Smooth muscle cell of the brain vasculature (primary cell): ENCODE measurements at regions not wholly inside any gene's neighbourhood (a gene's known extent, or its start where the extent isn't known, plus 50 kb on each side); places are given as distances from the start of the nearest gene placed in this dataset.
"Not testable (repeated sequence)": the region's sequence is repeated elsewhere in the genome, so short reads cannot be mapped to it uniquely, and the experiment has no call there.

Source experiments
- DNase-seq: peaks from one replicate; pipeline ENCODE4 v3.0.0-alpha.2; 2012; ENCODE audit warnings: low read depth, low spot score

DNA sequence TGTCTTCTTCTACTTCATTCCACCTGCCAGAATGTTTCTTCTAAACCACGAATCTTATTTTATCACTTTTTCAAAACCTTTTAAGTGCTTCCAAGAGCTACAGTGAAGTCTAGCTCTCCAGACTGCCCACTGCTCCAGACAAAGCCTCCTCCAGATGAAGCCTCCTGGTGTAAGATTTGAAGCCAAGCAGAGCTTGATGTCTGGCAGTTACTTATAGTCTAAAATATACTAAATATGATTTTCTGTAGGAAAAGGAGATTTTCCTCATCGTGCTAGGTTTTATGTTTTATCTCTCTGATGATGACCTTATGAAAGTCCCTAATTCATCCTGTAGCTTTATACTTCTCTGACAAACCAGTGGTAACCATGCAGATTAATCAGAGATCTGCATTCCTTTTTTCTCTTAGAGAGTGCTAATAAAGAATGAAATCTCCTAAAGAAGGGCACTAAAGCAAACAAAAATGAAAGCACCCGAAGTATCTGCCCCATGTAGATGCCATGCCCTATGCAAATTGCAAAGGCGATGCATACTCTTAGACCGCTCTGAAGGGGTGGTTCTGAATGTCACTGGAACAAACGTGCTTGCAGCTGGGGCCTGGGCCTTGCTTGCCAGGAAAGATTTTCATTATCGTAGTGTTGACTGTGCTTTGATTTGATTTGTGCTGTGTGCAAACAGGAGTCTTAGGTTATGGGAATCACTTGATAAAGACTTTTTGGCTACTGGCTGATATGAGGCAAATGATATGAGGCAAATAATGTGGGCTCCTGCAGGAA is 314.2 kb downstream of the PID1 start:
- no peak for DNase-seq

GRCh38 chr2:228949831-228950230 is 321.3 kb downstream of the PID1 start:
- DNase-seq: no peak

DNA sequence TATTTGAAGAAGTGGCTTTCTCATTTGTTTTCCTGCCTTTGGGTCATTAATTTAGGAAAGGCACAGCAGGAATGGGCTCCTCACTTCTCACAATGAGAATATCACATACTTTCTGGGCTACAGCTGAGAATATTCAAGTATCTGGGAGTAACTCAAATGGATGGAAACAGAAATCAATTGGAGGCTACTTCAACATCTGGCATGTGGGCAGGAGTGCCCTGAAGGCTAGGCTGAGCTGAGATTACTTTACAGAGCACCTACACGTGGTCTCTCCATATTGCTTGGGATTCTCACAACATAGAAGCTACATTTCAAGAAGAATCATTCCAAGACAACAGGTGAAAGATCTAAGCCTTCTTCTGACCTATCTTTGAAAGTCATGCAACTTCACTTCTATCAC is 325.4 kb downstream of the PID1 start:
- DNase-seq: no peak

- DNase-seq: no peak
Observed at GRCh38 chr2:228942856-228943255, 328.2 kb downstream of the PID1 start.

DNA sequence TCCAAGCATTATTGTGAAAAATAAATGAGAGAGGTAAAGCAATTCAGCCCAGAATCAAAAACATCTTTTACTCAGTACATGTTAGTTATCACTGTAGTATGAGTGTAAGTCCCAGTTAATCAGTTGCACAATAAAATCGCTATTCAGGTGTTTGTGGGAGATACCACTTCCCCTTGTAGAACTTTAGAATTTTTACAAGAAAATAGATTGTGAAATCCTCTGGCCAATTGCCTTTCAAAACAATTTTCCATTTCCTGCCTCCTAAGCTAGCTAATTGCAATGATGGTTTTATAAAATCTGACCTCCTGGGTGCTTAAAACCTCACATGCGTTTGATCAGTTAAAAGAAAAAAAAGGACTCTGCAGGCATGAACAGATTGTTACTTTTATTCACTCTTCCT is 332.5 kb downstream of the PID1 start:
- DNase-seq: no peak

GRCh38 chr2:228927028-228928010 is 343.8 kb downstream of the PID1 start:
- DNase-seq: peak; percentile 32

- no peak for DNase-seq
Observed at GRCh38 chr2:228919808-228920207, 351.3 kb downstream of the PID1 start.

GRCh38 chr2:228917220-228917619 is 353.9 kb downstream of the PID1 start:
- no peak for DNase-seq

DNA sequence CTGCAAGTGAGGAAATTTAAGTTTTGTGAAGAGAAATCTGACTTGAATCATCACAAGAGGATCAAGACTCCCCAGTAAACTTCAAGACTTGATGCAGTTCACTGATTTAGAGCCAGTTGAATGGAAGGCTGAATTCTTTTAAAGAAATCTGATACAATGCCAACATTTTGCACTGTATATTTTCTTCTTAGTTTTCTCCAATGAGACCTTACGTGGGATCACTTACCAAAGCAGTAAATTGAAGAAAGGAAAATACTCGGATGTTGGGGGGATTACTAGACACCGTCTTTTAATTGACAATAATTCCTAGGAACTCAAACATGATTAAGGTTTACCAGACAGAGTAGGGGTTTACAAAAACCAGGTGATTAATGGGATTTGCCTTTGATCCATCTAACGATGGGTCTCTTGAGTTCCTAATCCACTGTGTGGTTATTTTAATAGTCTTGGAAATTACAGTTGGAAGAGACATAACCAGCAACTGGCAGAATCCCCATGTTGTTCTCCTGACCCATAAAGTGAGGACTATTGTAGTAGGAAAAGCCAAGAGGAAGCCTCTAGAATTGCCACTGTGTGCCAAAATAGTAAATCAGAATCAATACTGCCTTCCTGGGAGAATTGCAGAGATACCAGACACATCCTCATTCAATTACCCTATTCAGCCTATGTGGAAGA is 354.5 kb downstream of the PID1 start:
- no peak for DNase-seq

DNA sequence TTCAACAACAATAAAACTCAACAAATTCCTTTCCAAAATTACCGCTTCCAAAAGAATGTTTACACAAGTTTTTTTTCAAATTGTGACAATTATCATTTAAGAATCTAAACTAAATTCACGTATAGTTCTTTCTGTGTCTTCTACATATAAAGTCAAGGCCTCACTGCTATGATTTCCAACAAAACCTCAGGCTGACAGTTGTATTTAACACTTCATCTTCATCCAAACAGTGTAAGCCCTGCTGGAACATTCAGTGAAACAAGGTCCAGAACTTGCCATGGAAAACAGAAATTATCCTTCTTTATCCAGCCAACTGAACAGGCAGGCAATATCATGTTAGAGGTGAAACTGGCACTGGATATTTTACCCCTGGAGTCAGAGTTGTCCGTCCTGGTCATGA is 357.9 kb downstream of the PID1 start:
- no peak for DNase-seq

GRCh38 chr2:228910872-228911271 is 360.2 kb downstream of the PID1 start:
- DNase-seq: not testable (repeated sequence)

DNA sequence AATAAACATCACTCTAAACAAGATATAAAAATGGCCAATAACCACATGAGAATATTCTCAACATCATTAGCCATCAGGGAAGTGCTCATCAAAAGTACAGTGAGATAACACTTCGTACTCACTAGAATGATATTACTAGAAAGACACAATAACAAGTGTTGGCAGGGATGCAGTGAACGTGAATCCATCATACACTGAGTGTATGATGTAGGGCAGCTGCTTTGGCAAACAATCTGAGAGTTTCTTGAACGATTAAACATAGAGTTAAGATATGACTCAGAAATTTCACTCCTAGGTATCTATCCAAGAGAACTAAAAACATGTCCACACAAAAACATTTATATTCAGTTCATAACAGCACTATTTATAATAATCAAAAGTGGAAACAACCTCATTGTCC is 368.9 kb downstream of the PID1 start:
- DNase-seq: no peak

- DNase-seq: no peak
Observed at GRCh38 chr2:228901531-228901930, 369.6 kb downstream of the PID1 start.

DNA sequence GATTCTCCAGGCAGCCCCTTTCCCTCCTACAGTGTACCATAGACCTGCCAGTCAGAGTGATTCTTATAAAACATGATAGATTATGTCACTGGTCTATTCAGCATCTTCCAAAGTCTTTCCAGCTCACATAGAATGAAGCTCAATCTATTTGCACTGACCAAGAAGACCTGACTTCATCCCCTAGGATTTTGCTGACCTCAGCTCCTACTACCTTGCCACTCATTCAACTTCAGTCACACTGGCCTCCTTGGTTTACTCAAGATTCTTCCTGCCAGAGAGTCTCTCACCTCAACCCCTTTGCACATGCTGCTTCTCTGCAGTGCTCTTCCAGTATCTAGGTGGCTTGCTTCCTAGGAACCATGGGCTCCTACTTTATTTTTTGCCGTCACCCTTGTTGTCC is 392.9 kb downstream of the PID1 start:
- DNase-seq: no peak

- DNase-seq: no peak
Observed at GRCh38 chr2:228876276-228876675, 394.8 kb downstream of the PID1 start.

GRCh38 chr2:228875152-228875900 is 395.8 kb downstream of the PID1 start:
- DNase-seq: no peak

DNA sequence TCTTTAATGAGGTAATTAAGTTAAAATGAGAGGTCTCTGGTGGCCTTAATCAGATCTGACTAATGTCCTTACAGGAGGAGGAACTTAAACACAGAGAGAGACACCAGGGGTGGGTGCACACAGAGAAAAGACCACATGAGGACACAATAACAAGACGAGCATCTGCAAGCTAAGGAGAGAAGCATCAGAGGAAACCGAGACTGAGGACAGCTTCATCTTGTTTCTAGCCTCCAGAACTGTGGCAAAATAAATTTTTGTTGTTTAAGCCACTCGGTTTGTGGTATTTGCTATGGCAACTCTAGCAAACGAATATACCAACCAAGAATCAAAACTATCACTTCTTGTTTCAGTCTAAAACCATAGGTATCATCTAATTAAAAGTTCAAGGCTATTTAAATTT is 400.1 kb downstream of the PID1 start:
- DNase-seq: no peak

- no peak for DNase-seq
Observed at GRCh38 chr2:228869636-228870264, 401.3 kb downstream of the PID1 start.

GRCh38 chr2:228867406-228867805 is 403.7 kb downstream of the PID1 start:
- no peak for DNase-seq

DNA sequence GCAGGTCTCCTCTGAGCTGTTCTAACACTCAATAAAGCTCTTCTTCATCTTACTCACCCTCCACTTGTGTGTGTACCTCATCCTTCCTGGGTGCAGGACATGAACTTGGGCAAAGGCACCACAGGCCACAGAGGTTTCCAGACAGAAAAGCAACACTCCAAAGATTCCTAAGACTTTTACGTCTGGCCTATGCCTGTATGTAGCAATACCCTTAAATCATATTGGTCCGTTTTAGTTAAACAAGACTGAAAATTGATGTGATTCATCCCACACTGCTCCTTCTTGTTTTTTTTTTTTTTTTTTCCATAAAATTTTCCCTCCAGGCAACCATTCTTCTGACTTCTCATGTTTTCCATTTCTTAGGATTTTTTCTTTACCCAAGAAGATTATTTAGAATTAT is 404.3 kb downstream of the PID1 start:
- DNase-seq: no peak

DNA sequence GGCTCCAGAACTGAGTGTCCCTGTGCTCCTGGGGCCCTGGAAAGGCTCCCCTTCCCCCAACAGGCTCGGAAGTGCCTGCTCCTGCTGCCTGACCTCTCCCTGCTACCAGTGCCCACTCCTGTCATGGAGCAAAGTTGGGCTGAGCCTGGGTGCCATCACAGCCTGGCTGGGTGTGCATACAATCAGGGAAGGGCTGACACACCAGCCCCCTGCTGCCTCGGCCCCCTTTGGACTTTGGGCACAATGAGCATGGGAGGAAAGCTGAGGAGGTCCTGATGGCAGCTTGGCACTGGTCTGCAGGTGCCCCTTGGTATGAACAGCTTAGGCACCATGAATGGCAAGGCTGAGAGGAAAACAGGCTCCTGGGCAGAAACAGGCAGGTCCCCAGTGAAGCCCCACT is 405.0 kb downstream of the PID1 start:
- DNase-seq: no peak
